ENCODE measurements at regions not wholly inside any gene's neighbourhood (a gene's known extent, or its start where the extent isn't known, plus 50 kb on each side); places are given as distances from the start of the nearest gene placed in this dataset.
"Not testable (repeated sequence)": the region's sequence is repeated elsewhere in the genome, so short reads cannot be mapped to it uniquely, and the experiment has no call there.

GRCh38 chr2:234719116-234719716 is 222.3 kb upstream of the ARL4C start:
- DNase-seq: no peak

GRCh38 chr2:234716271-234716670 is 219.4 kb upstream of the ARL4C start:
- no peak for DNase-seq

GRCh38 chr2:234715671-234716250 is 218.9 kb upstream of the ARL4C start:
- no peak for DNase-seq

GRCh38 chr2:234714711-234715110 is 217.8 kb upstream of the ARL4C start:
- DNase-seq: no peak

- no peak for DNase-seq
These were observed 215.6 kb upstream of the ARL4C start for GRCh38 chr2:234712421-234712935.

- DNase-seq: no peak
These were observed 214.4 kb upstream of the ARL4C start for GRCh38 chr2:234711308-234711707.

- DNase-seq: no peak
These were observed 213.7 kb upstream of the ARL4C start for GRCh38 chr2:234710587-234710986.

- DNase-seq: no peak
These were observed 213.2 kb upstream of the ARL4C start for GRCh38 chr2:234710066-234710465.

- DNase-seq: no peak
These were observed 211.8 kb upstream of the ARL4C start for GRCh38 chr2:234708717-234709116.

- DNase-seq: no peak
These were observed 211.3 kb upstream of the ARL4C start for GRCh38 chr2:234708091-234708683.

- no peak for DNase-seq
These were observed 209.2 kb upstream of the ARL4C start for GRCh38 chr2:234706086-234706485.

GRCh38 chr2:234705108-234705507 is 208.2 kb upstream of the ARL4C start:
- DNase-seq: no peak

GRCh38 chr2:234703258-234703657 is 206.4 kb upstream of the ARL4C start:
- DNase-seq: no peak

- DNase-seq: no peak
These were observed 205.9 kb upstream of the ARL4C start for GRCh38 chr2:234702731-234703225.

- DNase-seq: no peak
These were observed 205.0 kb upstream of the ARL4C start for GRCh38 chr2:234701841-234702240.

- no peak for DNase-seq
These were observed 204.5 kb upstream of the ARL4C start for GRCh38 chr2:234701421-234701820.

GRCh38 chr2:234699456-234699855 is 202.6 kb upstream of the ARL4C start:
- DNase-seq: no peak

- not testable (repeated sequence) for DNase-seq
These were observed 200.5 kb upstream of the ARL4C start for GRCh38 chr2:234697300-234697876.

- no peak for DNase-seq
These were observed 199.1 kb upstream of the ARL4C start for GRCh38 chr2:234695981-234696380.

GRCh38 chr2:234694244-234695013 is 197.5 kb upstream of the ARL4C start:
- DNase-seq: no peak

- DNase-seq: not testable (repeated sequence)
These were observed 196.9 kb upstream of the ARL4C start for GRCh38 chr2:234693681-234694190.

GRCh38 chr2:234693191-234693590 is 196.3 kb upstream of the ARL4C start:
- DNase-seq: not testable (repeated sequence)

Measured in CD4-positive, alpha-beta T cell treated with Interleukin-6 for 4 hours (primary cell).